Keratinocyte (primary cell): ENCODE measurements at regions not wholly inside any gene's neighbourhood (a gene's known extent, or its start where the extent isn't known, plus 50 kb on each side); places are given as distances from the start of the nearest gene placed in this dataset.

Experiments
- DNase-seq: peaks from one replicate; pipeline ENCODE4 v3.0.0-alpha.2; 2011; ENCODE audit warnings: low read depth, missing footprints, low spot score
- FAIRE-seq: peaks from 2 replicates; lab custom pipeline; 2011; peaks lifted over from hg19 to GRCh38; lab: Jason Lieb, UNC
- H2AFZ ChIP-seq: 2 replicates; pipeline ENCODE4 v1.6.0; 2012; ENCODE audit warnings: low read length, control low read depth, inconsistent platforms; ENCODE audit not compliant: control insufficient read depth
- H3K27ac ChIP-seq: 2 replicates; pipeline ENCODE4 v1.5.1; 2011; ENCODE audit warnings: low read length; ENCODE audit not compliant: control insufficient read depth, insufficient read depth
- H3K27me3 ChIP-seq: 3 replicates; pipeline ENCODE4 v1.6.0; 2011; ENCODE audit warnings: low read length; ENCODE audit not compliant: control insufficient read depth, insufficient read depth; ENCODE audit errors: extremely low read depth
- H3K36me3 ChIP-seq, 2 experiments: 2 replicates in 1 of 2; 3 replicates in 1 of 2; pipeline ENCODE4 v1.5.1; 2011; ENCODE audit warnings: low read length in 2 of 2, mild to moderate bottlenecking in 1 of 2; ENCODE audit not compliant: control insufficient read depth in 2 of 2, insufficient read depth in 2 of 2; ENCODE audit errors: extremely low read depth in 1 of 2
- H3K4me1 ChIP-seq: 3 replicates; pipeline ENCODE4 v1.5.1; 2011; ENCODE audit warnings: low read length; ENCODE audit not compliant: control insufficient read depth, insufficient read depth; ENCODE audit errors: extremely low read depth
- H3K4me2 ChIP-seq: 3 replicates; pipeline ENCODE4 v1.6.0; 2011; ENCODE audit warnings: low read depth, low read length; ENCODE audit not compliant: control insufficient read depth, insufficient read depth; ENCODE audit errors: extremely low read depth
- H3K4me3 ChIP-seq, 3 experiments: fragments of 200-600 bp in 1 of 3; sonication (generic) in 1 of 3; 2 replicates in 2 of 3; 3 replicates in 1 of 3; pipeline ENCODE4 v1.5.1; 2011 to 2016; ENCODE audit warnings: low read length in 3 of 3, mild to moderate bottlenecking in 3 of 3, control low read depth in 2 of 3, inconsistent platforms in 1 of 3, low read depth in 1 of 3, mixed read lengths in 1 of 3, mixed run types in 1 of 3, moderate library complexity in 1 of 3; ENCODE audit not compliant: control insufficient read depth in 2 of 3, insufficient read depth in 2 of 3; ENCODE audit errors: extremely low read depth in 1 of 3
- H3K79me2 ChIP-seq: 2 replicates; pipeline ENCODE4 v1.6.0; 2012; ENCODE audit warnings: low read length; ENCODE audit not compliant: control insufficient read depth, insufficient read depth
- H3K9ac ChIP-seq: 3 replicates; pipeline ENCODE4 v1.6.0; 2011; ENCODE audit warnings: low read length; ENCODE audit not compliant: control insufficient read depth, insufficient read depth; ENCODE audit errors: extremely low read depth
- H3K9me1 ChIP-seq: 3 replicates; pipeline ENCODE4 v1.6.0; 2011; ENCODE audit warnings: low read length; ENCODE audit not compliant: control insufficient read depth, insufficient read depth; ENCODE audit errors: extremely low read depth
- H3K9me3 ChIP-seq: 2 replicates; pipeline ENCODE4 v1.5.1; 2012; ENCODE audit warnings: low read depth, low read length; ENCODE audit not compliant: control insufficient read depth
- H4K20me1 ChIP-seq: 3 replicates; pipeline ENCODE4 v1.6.0; 2011; ENCODE audit warnings: low read length; ENCODE audit not compliant: control insufficient read depth, insufficient read depth; ENCODE audit errors: extremely low read depth
- CTCF ChIP-seq, 3 experiments: IDR thresholded peaks in 1 of 3; conservative IDR thresholded peaks in 1 of 3; optimal IDR thresholded peaks in 1 of 3; 2 replicates in 2 of 3; 3 replicates in 1 of 3; pipeline versions ENCODE3 to v1.5.1; 2011; ENCODE audit warnings: low read length in 3 of 3, mild to moderate bottlenecking in 3 of 3, moderate library complexity in 2 of 3, control low read depth in 1 of 3, inconsistent platforms in 1 of 3; ENCODE audit not compliant: insufficient read depth in 2 of 3; ENCODE audit errors: extremely low read depth in 1 of 3
- EZH2 ChIP-seq: IDR thresholded peaks from one replicate; pipeline ENCODE4 v1.6.1; 2012; ENCODE audit warnings: inconsistent platforms, mild to moderate bottlenecking, low read length, moderate library complexity
- dilution Hi-C: fragments of 300-500 bp; cut with MboI; formaldehyde crosslinking; loops from one replicate; pipeline ENCODE4 v1.7.0; 2020; ENCODE audit warnings: low sequenced_read_pairs; ENCODE audit not compliant: extremely low pct_ligation_motif_present

GRCh38 chr3:3532508-3532907 lies 266.7 kb upstream of the LRRN1 start:
- no peak for FAIRE-seq
- Histone ChIP-seq H3K4me1 (no peaks in the 10 kb centered on the region), H4K20me1 (no peaks in the 10 kb centered on the region), H3K4me2 (no peak overlapping the region), H3K9me3 (no peaks in the 10 kb centered on the region), H2AFZ (no peak overlapping the region), H3K36me3 (no peaks in the 10 kb centered on the region), H3K9ac (no peak overlapping the region), H3K27ac (no peak overlapping the region), H3K4me3 (no peak overlapping the region), H3K9me1 (no peaks in the 10 kb centered on the region), H3K79me2 (no peaks in the 10 kb centered on the region), H3K27me3 (no peaks in the 10 kb centered on the region)
- DNase-seq: no peak
- dilution Hi-C loops: no loop called here
- TF ChIP-seq CTCF (optimal IDR thresholded peaks at IDR 0.05 in 1 of 3, IDR thresholded peaks at IDR 0.05 in 1 of 3, conservative IDR thresholded peaks at IDR 0.05 in 1 of 3; ENCODE audit: extremely low read depth in 1 of 3, insufficient read depth in 2 of 3, low read length in 3 of 3) (no peak), EZH2 (no peak)

- H3K79me2 ChIP-seq: no peaks in the 10 kb centered on the region
- DNase-seq (no peak), FAIRE-seq (no peak)
- no peaks in the 10 kb centered on the region for H3K9me1 ChIP-seq
- H4K20me1 ChIP-seq: no peaks in the 10 kb centered on the region
- H3K9me3 ChIP-seq: no peaks in the 10 kb centered on the region
- no peak for TF ChIP-seq EZH2
- TF ChIP-seq CTCF (optimal IDR thresholded peaks at IDR 0.05 in 1 of 3, IDR thresholded peaks at IDR 0.05 in 1 of 3, conservative IDR thresholded peaks at IDR 0.05 in 1 of 3; ENCODE audit: extremely low read depth in 1 of 3, insufficient read depth in 2 of 3, low read length in 3 of 3): no peak
- no peak overlapping the region for H3K4me3 ChIP-seq
- H3K27ac ChIP-seq: no peak overlapping the region
- dilution Hi-C loops: no loop called here
- H3K9ac ChIP-seq: no peak overlapping the region
- no peaks in the 10 kb centered on the region for H3K27me3 ChIP-seq
- H3K4me1 ChIP-seq: no peaks in the 10 kb centered on the region
- H3K36me3 ChIP-seq: no peaks in the 10 kb centered on the region
- H3K4me2 ChIP-seq: no peak overlapping the region
- H2AFZ ChIP-seq: no peak overlapping the region
Observed at GRCh38 chr3:3531476-3531875, 267.8 kb upstream of the LRRN1 start.
